SK-N-SH (cell line): ENCODE measurements at regions not wholly inside any gene's neighbourhood (a gene's known extent, or its start where the extent isn't known, plus 50 kb on each side); places are given as distances from the start of the nearest gene placed in this dataset.

Experiments used
- CTCF ChIA-PET: fragments of 300-600, 350-600 bp; formaldehyde crosslinking; extraction: SDS; loops from one replicate; lab custom pipeline; 2021; lab: Yijun Ruan, JAX
- POLR2A ChIA-PET: fragments of 350-600 bp; sonication (Branson Sonifier 250); formaldehyde crosslinking; extraction: SDS; loops from one replicate; lab custom pipeline; 2020; ENCODE audit warnings: antibody characterized with exemption, inconsistent platforms; lab: Yijun Ruan, JAX
- DNase-seq: peaks from one replicate; pipeline ENCODE4 v3.0.0; 2012
- H2AFZ ChIP-seq: fragments of 200-600 bp; sonication (generic); 2 replicates; pipeline ENCODE4 v1.8.1; 2016; ENCODE audit warnings: antibody characterized with exemption, mild to moderate bottlenecking, low read depth
- H3F3A ChIP-seq: fragments of 200-600 bp; sonication (generic); replicated peaks from 2 replicates; pipeline ENCODE3; 2016; ENCODE audit warnings: antibody characterized with exemption, mild to moderate bottlenecking; ENCODE audit not compliant: insufficient read depth
- H3K27ac ChIP-seq, 2 experiments: fragments of 200-500 bp in 1 of 2; fragments of 200-600 bp in 1 of 2; sonication (Bioruptor generic) in 1 of 2; sonication (generic), shearing (Covaris generic) in 1 of 2; 2 replicates each; pipeline versions ENCODE4 v1.5.1 to v1.6.1; 2014 to 2016; ENCODE audit warnings: low read depth in 2 of 2, inconsistent platforms in 1 of 2, low read length in 1 of 2, mild to moderate bottlenecking in 1 of 2, mixed read lengths in 1 of 2
- H3K27me3 ChIP-seq: fragments of 200-600 bp; sonication (generic), shearing (Covaris generic); 2 replicates; pipeline ENCODE4 v1.6.1; 2016; ENCODE audit warnings: mixed run types; ENCODE audit not compliant: insufficient read depth
- H3K36me3 ChIP-seq, 2 experiments: fragments of 200-500 bp in 1 of 2; fragments of 200-600 bp in 1 of 2; sonication (Bioruptor generic) in 1 of 2; sonication (generic) in 1 of 2; replicated peaks in 1 of 2; 2 replicates each; pipeline versions ENCODE3 to v1.5.1; 2014 to 2016; ENCODE audit warnings: low read length in 1 of 2, mild to moderate bottlenecking in 1 of 2; ENCODE audit not compliant: insufficient read depth in 2 of 2, control insufficient read depth in 1 of 2
- H3K4me1 ChIP-seq, 2 experiments: fragments of 200-500 bp in 1 of 2; fragments of 200-600 bp in 1 of 2; sonication (Bioruptor generic) in 1 of 2; sonication (generic), shearing (Covaris generic) in 1 of 2; 2 replicates each; pipeline versions ENCODE4 v1.5.1 to v1.6.1; 2014 to 2016; ENCODE audit warnings: low read depth in 1 of 2, low read length in 1 of 2, mixed run types in 1 of 2; ENCODE audit not compliant: insufficient read depth in 2 of 2, control insufficient read depth in 1 of 2
- H3K4me2 ChIP-seq: fragments of 200-600 bp; sonication (generic), shearing (Covaris generic); 2 replicates; pipeline ENCODE4 v1.6.1; 2017; ENCODE audit warnings: mixed run types
- H3K4me3 ChIP-seq, 2 experiments: fragments of 200-500 bp in 1 of 2; fragments of 200-600 bp in 1 of 2; sonication (Bioruptor generic) in 1 of 2; sonication (generic), shearing (Covaris generic) in 1 of 2; 2 replicates each; pipeline versions ENCODE4 v1.5.1 to v1.8.1; 2014 to 2016; ENCODE audit warnings: low read depth in 2 of 2, inconsistent platforms in 1 of 2, low read length in 1 of 2, mild to moderate bottlenecking in 1 of 2, mixed read lengths in 1 of 2, moderate library complexity in 1 of 2
- H3K79me2 ChIP-seq: fragments of 200-600 bp; sonication (generic); 2 replicates; pipeline ENCODE4 v1.8.1; 2017; ENCODE audit warnings: mild to moderate bottlenecking; ENCODE audit not compliant: insufficient read depth
- H3K9ac ChIP-seq: fragments of 200-600 bp; sonication (generic); 2 replicates; pipeline ENCODE4 v1.6.1; 2017; ENCODE audit warnings: mixed run types
- H3K9me2 ChIP-seq: fragments of 200-600 bp; sonication (generic); 2 replicates; pipeline ENCODE4 v1.6.1; 2017; ENCODE audit warnings: mixed run types
- H3K9me3 ChIP-seq: fragments of 200-600 bp; sonication (generic); 2 replicates; pipeline ENCODE4 v1.6.1; 2017; ENCODE audit warnings: mixed run types, mild to moderate bottlenecking, moderate library complexity
- H4K20me1 ChIP-seq: fragments of 200-600 bp; sonication (generic); 2 replicates; pipeline ENCODE4 v1.6.1; 2017; ENCODE audit warnings: mild to moderate bottlenecking, mixed run types; ENCODE audit not compliant: insufficient read depth
- EP300 ChIP-seq, 2 experiments: IDR thresholded peaks; 2 replicates each; pipeline versions ENCODE4 v1.4.0 to v1.6.1; 2012; ENCODE audit warnings: borderline replicate concordance in 1 of 2, low read depth in 1 of 2, low read length in 1 of 2
- FOSL2 ChIP-seq: IDR thresholded peaks from 2 replicates; pipeline ENCODE4 v1.4.0; 2012; ENCODE audit warnings: low read depth, mild to moderate bottlenecking, moderate library complexity, borderline replicate concordance
- GABPA ChIP-seq: IDR thresholded peaks from 2 replicates; pipeline ENCODE4 v1.4.0; 2012; ENCODE audit warnings: low read depth, mild to moderate bottlenecking
- JUND ChIP-seq: IDR thresholded peaks from 2 replicates; pipeline ENCODE4 v1.4.0; 2012
- MEF2A ChIP-seq: IDR thresholded peaks from 2 replicates; pipeline ENCODE4 v1.4.0; 2012; ENCODE audit warnings: low read depth, borderline replicate concordance
- MXI1 ChIP-seq: IDR thresholded peaks from 2 replicates; pipeline ENCODE4 v1.6.1; 2012; ENCODE audit warnings: mild to moderate bottlenecking, low read depth, low read length, improper control_type of control experiment
- NFIC ChIP-seq: IDR thresholded peaks from 2 replicates; pipeline ENCODE4 v1.4.0; 2012; ENCODE audit warnings: borderline replicate concordance
- NRF1 ChIP-seq: IDR thresholded peaks from 2 replicates; pipeline ENCODE4 v1.6.1; 2012; ENCODE audit warnings: low read depth, mild to moderate bottlenecking, low read length
- POLR2AphosphoS5 ChIP-seq: IDR thresholded peaks from 2 replicates; pipeline ENCODE4 v1.6.1; 2012; ENCODE audit warnings: low read depth, low read length
- RAD21 ChIP-seq: IDR thresholded peaks from 2 replicates; pipeline ENCODE4 v1.6.1; 2012; ENCODE audit warnings: mild to moderate bottlenecking, low read length
- RCOR1 ChIP-seq: fragments of 150-350 bp; IDR thresholded peaks from 2 replicates; pipeline ENCODE4 v1.6.1; 2017; ENCODE audit warnings: antibody characterized with exemption, low read length
- RXRA ChIP-seq: IDR thresholded peaks from 2 replicates; pipeline ENCODE4 v1.4.0; 2012; ENCODE audit warnings: low read depth, mild to moderate bottlenecking, borderline replicate concordance
- TAF1 ChIP-seq: IDR thresholded peaks from 2 replicates; pipeline ENCODE4 v1.6.1; 2012; ENCODE audit warnings: low read depth, mild to moderate bottlenecking, low read length, moderate library complexity, borderline replicate concordance
- TEAD4 ChIP-seq: IDR thresholded peaks from 2 replicates; pipeline ENCODE4 v1.4.0; 2012; ENCODE audit warnings: mild to moderate bottlenecking, borderline replicate concordance; ENCODE audit not compliant: insufficient read depth
- WGBS: methylation state at CpG from one replicate; pipeline ENCODE4 v1.1.6; 2017; ENCODE audit warnings: low lambda C conversion rate; 5-methylcytosine and 5-hydroxymethylcytosine counted together
- TF ChIP-seq, protein P1 (sequence below): fragments of 150-350 bp; IDR thresholded peaks from 2 replicates; pipeline ENCODE4 v1.6.1; 2017; ENCODE audit warnings: antibody characterized with exemption, low read length, low read depth, borderline replicate concordance
- TF ChIP-seq, protein P2 (sequence below): fragments of 150-350 bp; IDR thresholded peaks from 2 replicates; pipeline ENCODE4 v1.6.1; 2016; ENCODE audit warnings: mild to moderate bottlenecking, low read depth, low read length
- TF ChIP-seq, protein P3 (sequence below): IDR thresholded peaks from 2 replicates; pipeline ENCODE4 v1.4.0; 2012; ENCODE audit warnings: low read depth
- TF ChIP-seq, protein P4 (sequence below): IDR thresholded peaks from 2 replicates; pipeline ENCODE4; 2012
- TF ChIP-seq, protein P5 (sequence below): fragments of 200-600 bp; sonication (generic); IDR thresholded peaks from 2 replicates; pipeline ENCODE4 v1.6.1; 2017; ENCODE audit warnings: antibody characterized with exemption, mild to moderate bottlenecking, moderate library complexity

DNA sequence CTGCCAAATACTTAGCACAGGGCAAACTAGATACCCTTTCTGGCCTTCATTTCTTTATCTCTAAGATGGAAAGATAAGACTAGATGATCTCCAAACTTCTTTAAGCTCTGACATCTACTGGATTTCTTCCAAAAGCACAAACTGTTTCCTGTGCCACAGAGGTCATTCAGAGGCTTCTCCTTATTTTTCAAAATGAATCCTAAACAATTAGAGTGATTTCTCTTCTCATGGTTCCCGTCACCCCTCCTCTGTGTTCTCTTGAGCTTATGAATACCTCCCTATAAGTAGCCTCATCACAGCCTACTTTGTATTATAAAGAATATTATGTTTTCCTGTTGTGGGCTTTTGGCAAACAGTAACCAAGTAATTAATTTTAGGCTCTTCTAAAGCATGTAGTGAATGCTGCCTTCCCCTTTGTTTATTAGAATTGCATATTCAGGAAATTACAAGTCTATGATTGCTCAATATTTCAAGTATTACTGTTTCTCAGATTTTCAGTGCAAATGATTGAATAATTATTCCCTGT, 179.5 kb downstream of the REEP3 start:
- H3K4me3 ChIP-seq = peak overlapping the region in 1 of 2 experiments; percentile 8; a peak in 1 of 4 replicates
- peak overlapping the region; percentile 95 to 99 for H3K27ac ChIP-seq
- H3K79me2 ChIP-seq = no peaks in the 10 kb centered on the region
- no peak for DNase-seq
- no peaks in the 10 kb centered on the region for H3K9me2 ChIP-seq
- peak overlapping the region; percentile 71; the same call in 1 of the 2 replicates for H3K4me2 ChIP-seq
- H2AFZ ChIP-seq = peak overlapping the region; percentile 77; the same call in 1 of the 2 replicates
- H3K9ac ChIP-seq = peak overlapping the region; percentile 51
- 40% methylated on average over 1 of the region's 1 CpG for WGBS
- peaks cover 37% of the 10 kb centered on the region for H3F3A ChIP-seq
- no peaks in the 10 kb centered on the region for H3K9me3 ChIP-seq
- H3K4me1 ChIP-seq = peaks cover 22 to 61% of the 10 kb centered on the region in 2 experiments
- CTCF ChIA-PET = interaction anchor here (1.5 to 2.5 kb wide), 2 partner anchors 19 to 67 kb away, joined by 7 to 11 read pairs; no protein-coding TSS in a partner anchor
- H4K20me1 ChIP-seq = no peaks in the 10 kb centered on the region
- TF ChIP-seq, protein P1, sequence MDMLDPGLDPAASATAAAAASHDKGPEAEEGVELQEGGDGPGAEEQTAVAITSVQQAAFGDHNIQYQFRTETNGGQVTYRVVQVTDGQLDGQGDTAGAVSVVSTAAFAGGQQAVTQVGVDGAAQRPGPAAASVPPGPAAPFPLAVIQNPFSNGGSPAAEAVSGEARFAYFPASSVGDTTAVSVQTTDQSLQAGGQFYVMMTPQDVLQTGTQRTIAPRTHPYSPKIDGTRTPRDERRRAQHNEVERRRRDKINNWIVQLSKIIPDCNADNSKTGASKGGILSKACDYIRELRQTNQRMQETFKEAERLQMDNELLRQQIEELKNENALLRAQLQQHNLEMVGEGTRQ = no peak
- TF ChIP-seq GABPA = 0 out of 2 replicates have a peak, but pooled peaks have one; percentile 13
- TF ChIP-seq FOSL2 = no peak
- TF ChIP-seq, protein P2, sequence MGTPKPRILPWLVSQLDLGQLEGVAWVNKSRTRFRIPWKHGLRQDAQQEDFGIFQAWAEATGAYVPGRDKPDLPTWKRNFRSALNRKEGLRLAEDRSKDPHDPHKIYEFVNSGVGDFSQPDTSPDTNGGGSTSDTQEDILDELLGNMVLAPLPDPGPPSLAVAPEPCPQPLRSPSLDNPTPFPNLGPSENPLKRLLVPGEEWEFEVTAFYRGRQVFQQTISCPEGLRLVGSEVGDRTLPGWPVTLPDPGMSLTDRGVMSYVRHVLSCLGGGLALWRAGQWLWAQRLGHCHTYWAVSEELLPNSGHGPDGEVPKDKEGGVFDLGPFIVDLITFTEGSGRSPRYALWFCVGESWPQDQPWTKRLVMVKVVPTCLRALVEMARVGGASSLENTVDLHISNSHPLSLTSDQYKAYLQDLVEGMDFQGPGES = no peak
- H3K36me3 ChIP-seq = no peaks in the 10 kb centered on the region
- H3K27me3 ChIP-seq = no peaks in the 10 kb centered on the region
- POLR2A ChIA-PET = interaction anchor here (0.7 kb wide), 1 partner anchor 15 kb away, joined by 3 read pairs; no protein-coding TSS in a partner anchor

DNA sequence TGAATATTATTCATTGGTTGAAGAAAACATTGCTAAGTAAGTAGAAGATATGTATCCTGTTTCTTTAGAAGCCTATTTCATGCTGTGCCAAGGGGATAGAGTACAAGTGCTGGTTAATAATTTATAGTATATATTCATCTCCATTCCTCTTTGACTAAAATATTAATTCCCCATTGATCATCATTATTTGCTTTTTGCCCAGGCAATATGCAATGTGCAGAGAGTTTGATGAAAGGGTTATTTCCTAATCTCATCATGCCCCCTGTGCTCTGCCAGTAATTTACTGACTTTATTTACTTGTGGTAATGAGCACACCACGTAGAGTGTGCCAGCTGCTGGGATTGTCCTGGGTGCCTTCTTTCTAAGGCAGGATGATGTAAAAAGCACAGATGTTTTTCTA, 180.9 kb downstream of the REEP3 start:
- Histone ChIP-seq H3K9me2 (no peaks in the 10 kb centered on the region), H3K4me3 (no peak overlapping the region), H3K27me3 (no peaks in the 10 kb centered on the region), H3K4me2 (no peak overlapping the region), H3K9me3 (no peaks in the 10 kb centered on the region), H3K79me2 (no peaks in the 10 kb centered on the region), H3K4me1 (peaks cover 22 to 55% of the 10 kb centered on the region in 2 experiments), H3K36me3 (no peaks in the 10 kb centered on the region), H3F3A (peaks cover 44% of the 10 kb centered on the region), H3K27ac (peak overlapping the region; percentile 20 to 99; a peak in 2 of 4 replicates), H3K9ac (no peak overlapping the region), H4K20me1 (no peaks in the 10 kb centered on the region), H2AFZ (no peak overlapping the region)
- POLR2A ChIA-PET = interaction anchor here (1.1 kb wide), 1 partner anchor 71 kb away, joined by 3 read pairs; no protein-coding TSS in a partner anchor
- WGBS = 48% methylated on average over 1 of the region's 1 CpG
- TF ChIP-seq, protein P3, sequence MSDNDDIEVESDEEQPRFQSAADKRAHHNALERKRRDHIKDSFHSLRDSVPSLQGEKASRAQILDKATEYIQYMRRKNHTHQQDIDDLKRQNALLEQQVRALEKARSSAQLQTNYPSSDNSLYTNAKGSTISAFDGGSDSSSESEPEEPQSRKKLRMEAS = no peak
- TF ChIP-seq NRF1 = no peak
- no peak for TF ChIP-seq RXRA
- no peak for TF ChIP-seq NFIC
- no peak for TF ChIP-seq TAF1
- TF ChIP-seq, protein P1 = no peak
- no peak for TF ChIP-seq POLR2AphosphoS5
- TF ChIP-seq MXI1 = no peak
- TF ChIP-seq EP300 (IDR thresholded peaks at IDR 0.05; ENCODE audit: borderline replicate concordance in 1 of 2, low read depth in 1 of 2, low read length in 1 of 2) = no peak
- TF ChIP-seq, protein P4, sequence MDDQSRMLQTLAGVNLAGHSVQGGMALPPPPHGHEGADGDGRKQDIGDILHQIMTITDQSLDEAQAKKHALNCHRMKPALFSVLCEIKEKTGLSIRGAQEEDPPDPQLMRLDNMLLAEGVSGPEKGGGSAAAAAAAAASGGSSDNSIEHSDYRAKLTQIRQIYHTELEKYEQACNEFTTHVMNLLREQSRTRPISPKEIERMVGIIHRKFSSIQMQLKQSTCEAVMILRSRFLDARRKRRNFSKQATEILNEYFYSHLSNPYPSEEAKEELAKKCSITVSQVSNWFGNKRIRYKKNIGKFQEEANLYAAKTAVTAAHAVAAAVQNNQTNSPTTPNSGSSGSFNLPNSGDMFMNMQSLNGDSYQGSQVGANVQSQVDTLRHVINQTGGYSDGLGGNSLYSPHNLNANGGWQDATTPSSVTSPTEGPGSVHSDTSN = no peak
- no peak for TF ChIP-seq JUND
- TF ChIP-seq GABPA = no peak
- TF ChIP-seq RAD21 = no peak
- TF ChIP-seq TEAD4 = no peak
- no peak for TF ChIP-seq MEF2A
- TF ChIP-seq, protein P5, sequence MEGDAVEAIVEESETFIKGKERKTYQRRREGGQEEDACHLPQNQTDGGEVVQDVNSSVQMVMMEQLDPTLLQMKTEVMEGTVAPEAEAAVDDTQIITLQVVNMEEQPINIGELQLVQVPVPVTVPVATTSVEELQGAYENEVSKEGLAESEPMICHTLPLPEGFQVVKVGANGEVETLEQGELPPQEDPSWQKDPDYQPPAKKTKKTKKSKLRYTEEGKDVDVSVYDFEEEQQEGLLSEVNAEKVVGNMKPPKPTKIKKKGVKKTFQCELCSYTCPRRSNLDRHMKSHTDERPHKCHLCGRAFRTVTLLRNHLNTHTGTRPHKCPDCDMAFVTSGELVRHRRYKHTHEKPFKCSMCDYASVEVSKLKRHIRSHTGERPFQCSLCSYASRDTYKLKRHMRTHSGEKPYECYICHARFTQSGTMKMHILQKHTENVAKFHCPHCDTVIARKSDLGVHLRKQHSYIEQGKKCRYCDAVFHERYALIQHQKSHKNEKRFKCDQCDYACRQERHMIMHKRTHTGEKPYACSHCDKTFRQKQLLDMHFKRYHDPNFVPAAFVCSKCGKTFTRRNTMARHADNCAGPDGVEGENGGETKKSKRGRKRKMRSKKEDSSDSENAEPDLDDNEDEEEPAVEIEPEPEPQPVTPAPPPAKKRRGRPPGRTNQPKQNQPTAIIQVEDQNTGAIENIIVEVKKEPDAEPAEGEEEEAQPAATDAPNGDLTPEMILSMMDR = no peak
- no peak for TF ChIP-seq RCOR1
- no peak for DNase-seq
- CTCF ChIA-PET = interaction anchor here (0.8 to 1.0 kb wide), 2 partner anchors 8 to 15 kb away, joined by 3 read pairs; no protein-coding TSS in a partner anchor
